ENCODE measurements at regions not wholly inside any gene's neighbourhood (a gene's known extent, or its start where the extent isn't known, plus 50 kb on each side); places are given as distances from the start of the nearest gene placed in this dataset.

GRCh38 chr22:47328550-47329243, 566.2 kb downstream of the TBC1D22A start:
- TF ChIP-seq CTCF (IDR thresholded peaks at IDR 0.05) (no peak), POLR2A (IDR thresholded peaks at IDR 0.05) (no peak)

All from heart left ventricle (tissue), 13 donors.